ENCODE measurements at regions not wholly inside any gene's neighbourhood (a gene's known extent, or its start where the extent isn't known, plus 50 kb on each side); places are given as distances from the start of the nearest gene placed in this dataset.

DNA sequence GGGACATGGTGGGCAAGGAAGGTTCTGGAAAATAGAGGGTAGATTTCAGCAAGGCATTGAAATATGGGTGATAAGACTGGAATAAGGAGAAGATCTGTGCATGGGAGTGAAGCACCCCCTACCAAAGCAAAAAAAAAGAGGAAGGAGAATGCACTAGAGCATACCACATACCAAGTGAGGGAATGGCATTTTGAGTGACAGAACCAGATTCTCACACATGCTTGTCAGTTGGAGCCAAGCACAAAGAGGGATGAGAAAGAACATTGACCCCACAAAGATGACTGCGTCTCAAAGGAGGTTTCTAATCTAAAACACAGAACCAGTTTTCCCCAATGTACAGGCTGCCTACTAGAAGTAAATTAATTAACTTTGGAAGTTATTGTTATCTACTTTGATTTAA lies 140.3 kb upstream of the SMAD1 start:
- Histone ChIP-seq H3K36me3 (ENCODE audit: control insufficient read depth, insufficient read depth, low read length) (no peaks in the 10 kb centered on the region), H3K4me3 (ENCODE audit: low read length) (no peak overlapping the region), H3K27ac (ENCODE audit: low read depth, low read length) (no peak overlapping the region), H3K9ac (ENCODE audit: low read length) (no peak overlapping the region), H3K27me3 (ENCODE audit: control insufficient read depth, insufficient read depth, low read length) (no peaks in the 10 kb centered on the region), H3K4me1 (ENCODE audit: control insufficient read depth, insufficient read depth, low read length) (no peaks in the 10 kb centered on the region)

DNA sequence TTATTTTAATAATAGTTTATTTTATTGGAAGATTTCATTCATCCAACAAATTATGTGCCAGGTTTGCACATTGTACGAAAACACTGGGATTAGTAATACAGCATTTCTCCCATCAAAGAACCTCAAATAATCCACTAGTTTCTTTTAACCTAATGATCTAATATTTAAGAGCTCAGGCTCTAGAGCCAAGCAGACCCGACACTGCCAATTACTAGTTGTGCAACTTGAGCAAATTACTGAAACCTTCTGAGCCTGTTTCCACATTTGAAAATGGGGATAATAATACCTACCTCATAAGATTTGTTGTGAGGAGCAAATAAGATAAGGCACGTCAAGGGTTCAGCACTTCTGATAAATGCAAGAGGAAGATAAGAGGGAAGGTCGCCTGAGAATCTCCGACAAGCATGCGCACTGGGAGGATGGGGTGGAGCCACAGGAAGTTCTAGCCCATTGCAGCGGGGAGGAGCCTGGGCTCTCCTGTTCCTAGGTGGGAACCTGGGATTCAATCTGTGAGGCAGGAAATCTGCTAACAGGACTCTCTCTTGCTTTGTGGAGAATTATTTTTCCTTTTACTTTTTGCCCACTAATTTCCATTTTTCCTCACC lies 141.5 kb upstream of the SMAD1 start:
- no peaks in the 10 kb centered on the region for H3K36me3 ChIP-seq (ENCODE audit: control insufficient read depth, insufficient read depth, low read length)
- H3K4me3 ChIP-seq (ENCODE audit: low read length): no peak overlapping the region
- no peak overlapping the region for H3K27ac ChIP-seq (ENCODE audit: low read depth, low read length)
- no peaks in the 10 kb centered on the region for H3K27me3 ChIP-seq (ENCODE audit: control insufficient read depth, insufficient read depth, low read length)
- no peak overlapping the region for H3K9ac ChIP-seq (ENCODE audit: low read length)
- H3K4me1 ChIP-seq (ENCODE audit: control insufficient read depth, insufficient read depth, low read length): no peaks in the 10 kb centered on the region

DNA sequence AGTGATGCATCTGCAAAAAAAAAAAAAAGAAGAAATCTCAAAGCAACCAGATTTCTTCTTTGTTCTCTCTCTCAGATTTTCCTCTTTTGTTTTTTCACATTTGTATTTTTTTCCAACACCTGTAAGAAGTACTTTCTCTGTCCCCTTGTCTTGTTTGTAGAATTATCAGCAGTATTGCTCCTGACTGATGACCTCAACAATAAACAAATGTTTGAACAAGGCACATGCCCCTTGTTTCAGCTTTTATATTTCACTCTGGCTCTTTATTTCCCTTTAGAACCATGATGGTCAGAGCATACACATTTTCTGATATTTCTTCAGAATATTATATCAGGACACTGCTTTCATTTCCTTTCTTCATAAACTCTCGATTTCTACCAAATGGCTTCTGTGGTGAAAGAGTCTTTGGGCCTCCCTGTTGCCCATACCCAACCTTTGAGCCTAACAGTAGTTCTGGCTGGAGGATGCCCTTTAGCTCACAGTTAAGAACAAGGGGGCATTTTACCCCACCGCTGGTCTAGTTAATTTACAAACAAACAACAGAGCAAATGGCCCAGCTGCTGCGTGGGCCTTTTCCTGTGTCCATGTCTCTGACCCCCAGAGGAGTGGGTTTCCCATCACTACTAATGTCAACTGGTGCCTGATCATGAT lies 142.5 kb upstream of the SMAD1 start:
- Histone ChIP-seq H3K27me3 (ENCODE audit: control insufficient read depth, insufficient read depth, low read length) (no peaks in the 10 kb centered on the region), H3K4me1 (ENCODE audit: control insufficient read depth, insufficient read depth, low read length) (no peaks in the 10 kb centered on the region), H3K27ac (ENCODE audit: low read depth, low read length) (no peak overlapping the region), H3K9ac (ENCODE audit: low read length) (no peak overlapping the region), H3K4me3 (ENCODE audit: low read length) (no peak overlapping the region), H3K36me3 (ENCODE audit: control insufficient read depth, insufficient read depth, low read length) (no peaks in the 10 kb centered on the region)

DNA sequence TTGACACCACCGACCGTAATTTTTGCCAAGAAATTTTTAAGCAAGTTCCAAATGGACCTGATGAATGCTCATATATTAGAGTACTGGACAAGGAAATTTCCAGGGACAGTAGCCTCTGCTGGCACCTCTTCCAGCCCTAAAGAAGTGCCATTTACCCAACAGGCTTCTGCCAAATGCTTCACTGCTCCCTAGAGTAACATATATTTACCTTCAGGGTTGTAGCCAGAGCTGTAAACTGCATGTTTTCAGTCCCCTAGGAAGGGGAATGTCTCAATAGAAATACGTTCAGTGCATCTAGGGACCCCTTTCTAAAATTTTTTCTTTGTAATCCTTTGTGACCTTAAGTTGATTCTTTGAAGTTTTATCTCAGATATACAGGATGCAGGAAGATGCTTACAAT lies 143.1 kb upstream of the SMAD1 start:
- no peaks in the 10 kb centered on the region for H3K36me3 ChIP-seq (ENCODE audit: control insufficient read depth, insufficient read depth, low read length)
- H3K9ac ChIP-seq (ENCODE audit: low read length): no peak overlapping the region
- no peak overlapping the region for H3K4me3 ChIP-seq (ENCODE audit: low read length)
- H3K27me3 ChIP-seq (ENCODE audit: control insufficient read depth, insufficient read depth, low read length): no peaks in the 10 kb centered on the region
- no peak overlapping the region for H3K27ac ChIP-seq (ENCODE audit: low read depth, low read length)
- no peaks in the 10 kb centered on the region for H3K4me1 ChIP-seq (ENCODE audit: control insufficient read depth, insufficient read depth, low read length)

DNA sequence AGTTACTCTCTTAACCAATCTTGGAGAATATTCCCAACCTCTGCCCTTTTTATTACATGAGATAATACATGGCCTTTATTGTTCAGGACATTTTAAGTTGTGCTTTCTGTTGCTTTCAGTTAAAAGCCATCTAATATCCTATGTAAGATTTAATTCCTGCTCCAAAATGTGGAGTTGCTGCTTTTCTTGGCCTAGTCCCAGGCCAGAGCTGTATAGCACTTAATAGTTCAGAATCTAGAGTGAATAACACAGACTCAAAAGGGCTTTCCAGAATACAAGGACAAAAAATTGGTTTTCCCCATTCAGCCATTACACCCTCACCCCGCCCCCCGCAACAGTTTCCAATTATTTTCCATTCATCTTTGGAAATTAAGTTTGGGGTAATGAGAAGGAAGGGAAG lies 144.3 kb upstream of the SMAD1 start:
- H3K4me1 ChIP-seq (ENCODE audit: control insufficient read depth, insufficient read depth, low read length): no peaks in the 10 kb centered on the region
- H3K4me3 ChIP-seq (ENCODE audit: low read length): no peak overlapping the region
- H3K9ac ChIP-seq (ENCODE audit: low read length): no peak overlapping the region
- H3K36me3 ChIP-seq (ENCODE audit: control insufficient read depth, insufficient read depth, low read length): no peaks in the 10 kb centered on the region
- no peak overlapping the region for H3K27ac ChIP-seq (ENCODE audit: low read depth, low read length)
- H3K27me3 ChIP-seq (ENCODE audit: control insufficient read depth, insufficient read depth, low read length): no peaks in the 10 kb centered on the region

DNA sequence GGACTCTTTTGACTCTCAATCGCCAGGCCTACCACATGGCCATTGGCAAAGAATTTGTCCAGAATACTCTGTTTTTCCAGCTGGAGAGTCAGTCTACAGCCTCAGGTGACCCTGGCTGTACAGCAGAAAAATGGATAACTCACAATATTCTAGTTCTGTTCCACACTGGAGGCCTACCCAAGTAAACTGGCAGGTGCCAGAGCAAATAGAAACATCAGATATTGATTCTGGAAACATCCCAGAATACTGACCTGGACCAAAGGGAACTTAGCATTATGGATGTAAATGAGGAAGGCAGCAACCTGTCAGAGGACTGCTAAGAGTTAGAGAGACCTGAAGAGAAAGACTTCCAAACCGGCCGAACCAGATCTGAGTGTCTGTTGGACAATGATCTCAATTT lies 147.9 kb upstream of the SMAD1 start:
- Histone ChIP-seq H3K9ac (ENCODE audit: low read length) (no peak overlapping the region), H3K4me3 (ENCODE audit: low read length) (no peak overlapping the region), H3K27me3 (ENCODE audit: control insufficient read depth, insufficient read depth, low read length) (no peaks in the 10 kb centered on the region), H3K27ac (ENCODE audit: low read depth, low read length) (no peak overlapping the region), H3K36me3 (ENCODE audit: control insufficient read depth, insufficient read depth, low read length) (no peaks in the 10 kb centered on the region), H3K4me1 (ENCODE audit: control insufficient read depth, insufficient read depth, low read length) (no peaks in the 10 kb centered on the region)

DNA sequence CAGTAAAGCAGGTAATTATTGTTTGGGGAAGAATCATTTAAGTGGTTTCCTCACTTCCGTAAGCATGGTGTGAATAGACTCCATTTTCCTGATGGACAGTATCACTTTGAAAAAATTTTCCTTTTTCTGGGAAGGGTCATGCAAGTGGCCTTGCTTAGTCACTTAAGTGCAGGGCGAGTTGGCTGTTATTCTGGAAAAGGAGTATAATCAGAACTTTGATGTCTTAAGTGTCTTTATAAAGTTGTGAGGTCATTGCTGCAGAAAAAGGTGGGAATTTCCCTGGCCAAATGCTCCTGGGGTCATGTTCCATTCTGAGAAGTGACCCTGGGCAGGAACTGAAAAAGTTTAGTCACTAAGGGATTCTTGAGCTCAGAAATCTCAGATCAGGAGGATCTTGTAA lies 146.1 kb upstream of the OTUD4 start:
- Histone ChIP-seq H3K36me3 (ENCODE audit: control insufficient read depth, insufficient read depth, low read length) (no peaks in the 10 kb centered on the region), H3K4me1 (ENCODE audit: control insufficient read depth, insufficient read depth, low read length) (no peaks in the 10 kb centered on the region), H3K4me3 (ENCODE audit: low read length) (no peak overlapping the region), H3K9ac (ENCODE audit: low read length) (no peak overlapping the region), H3K27me3 (ENCODE audit: control insufficient read depth, insufficient read depth, low read length) (no peaks in the 10 kb centered on the region), H3K27ac (ENCODE audit: low read depth, low read length) (no peak overlapping the region)

DNA sequence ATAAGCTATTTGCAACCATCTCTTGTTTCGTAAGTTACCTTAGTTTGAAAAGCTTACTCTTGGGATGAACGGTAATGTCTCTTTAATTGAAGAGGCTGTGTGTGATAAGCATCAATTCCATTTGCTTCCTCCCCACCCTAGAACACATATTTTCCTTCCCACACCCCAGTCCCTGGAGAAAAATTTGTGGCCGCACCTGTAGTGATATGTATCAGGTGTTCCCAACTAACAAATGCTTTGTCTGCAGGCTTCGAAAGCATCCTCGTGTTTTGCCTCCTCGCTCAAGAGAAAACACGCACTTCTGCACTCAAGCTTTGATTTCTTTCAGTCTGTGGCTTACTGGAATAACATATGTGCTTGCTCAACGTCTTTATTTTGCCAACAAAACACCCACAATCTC lies 143.8 kb upstream of the OTUD4 start:
- H3K9ac ChIP-seq (ENCODE audit: low read length): no peak overlapping the region
- H3K27me3 ChIP-seq (ENCODE audit: control insufficient read depth, insufficient read depth, low read length): no peaks in the 10 kb centered on the region
- no peaks in the 10 kb centered on the region for H3K4me1 ChIP-seq (ENCODE audit: control insufficient read depth, insufficient read depth, low read length)
- H3K36me3 ChIP-seq (ENCODE audit: control insufficient read depth, insufficient read depth, low read length): no peaks in the 10 kb centered on the region
- no peak overlapping the region for H3K4me3 ChIP-seq (ENCODE audit: low read length)
- no peak overlapping the region for H3K27ac ChIP-seq (ENCODE audit: low read depth, low read length)

DNA sequence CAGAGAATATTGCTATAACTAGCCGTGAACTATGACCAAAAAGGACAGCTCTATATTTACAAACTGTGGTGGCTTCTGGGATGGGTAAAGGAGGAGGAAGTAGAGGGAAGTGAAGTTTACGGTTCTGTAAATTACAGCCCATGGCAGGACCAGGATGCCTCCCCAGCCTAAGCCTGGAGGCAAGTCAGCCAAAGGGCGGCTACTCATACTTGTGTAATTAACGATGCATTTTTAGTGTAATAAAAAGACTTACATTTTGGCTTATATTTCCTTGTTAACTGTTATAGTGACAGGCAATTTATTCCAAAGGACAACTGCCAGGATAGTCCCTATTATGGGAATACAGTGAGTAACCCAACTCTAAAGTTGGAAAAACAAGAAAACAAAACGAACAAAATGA lies 139.9 kb upstream of the OTUD4 start:
- H3K27ac ChIP-seq (ENCODE audit: low read depth, low read length): no peak overlapping the region
- no peaks in the 10 kb centered on the region for H3K4me1 ChIP-seq (ENCODE audit: control insufficient read depth, insufficient read depth, low read length)
- H3K27me3 ChIP-seq (ENCODE audit: control insufficient read depth, insufficient read depth, low read length): no peaks in the 10 kb centered on the region
- H3K4me3 ChIP-seq (ENCODE audit: low read length): no peak overlapping the region
- no peak overlapping the region for H3K9ac ChIP-seq (ENCODE audit: low read length)
- H3K36me3 ChIP-seq (ENCODE audit: control insufficient read depth, insufficient read depth, low read length): no peaks in the 10 kb centered on the region

DNA sequence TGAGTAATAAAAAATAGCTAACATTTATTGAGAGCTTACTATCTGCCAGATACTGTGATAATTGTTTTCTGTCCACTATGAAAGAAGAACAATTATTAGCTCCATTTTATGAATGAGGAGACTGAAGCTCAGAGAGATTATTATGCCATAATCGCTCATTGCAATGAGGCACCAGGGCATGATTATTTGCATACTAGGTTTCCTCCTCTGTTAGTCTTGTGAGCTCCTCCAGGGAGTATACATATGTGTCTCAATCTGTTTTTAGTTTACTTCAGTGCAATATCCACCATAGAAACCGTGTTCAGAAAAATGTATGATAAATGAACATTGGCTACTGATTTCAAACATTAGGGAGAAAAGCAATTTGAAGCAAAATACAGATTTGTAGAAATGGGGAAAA lies 139.4 kb upstream of the OTUD4 start:
- no peaks in the 10 kb centered on the region for H3K4me1 ChIP-seq (ENCODE audit: control insufficient read depth, insufficient read depth, low read length)
- H3K27me3 ChIP-seq (ENCODE audit: control insufficient read depth, insufficient read depth, low read length): no peaks in the 10 kb centered on the region
- H3K4me3 ChIP-seq (ENCODE audit: low read length): no peak overlapping the region
- no peaks in the 10 kb centered on the region for H3K36me3 ChIP-seq (ENCODE audit: control insufficient read depth, insufficient read depth, low read length)
- no peak overlapping the region for H3K27ac ChIP-seq (ENCODE audit: low read depth, low read length)
- H3K9ac ChIP-seq (ENCODE audit: low read length): no peak overlapping the region

DNA sequence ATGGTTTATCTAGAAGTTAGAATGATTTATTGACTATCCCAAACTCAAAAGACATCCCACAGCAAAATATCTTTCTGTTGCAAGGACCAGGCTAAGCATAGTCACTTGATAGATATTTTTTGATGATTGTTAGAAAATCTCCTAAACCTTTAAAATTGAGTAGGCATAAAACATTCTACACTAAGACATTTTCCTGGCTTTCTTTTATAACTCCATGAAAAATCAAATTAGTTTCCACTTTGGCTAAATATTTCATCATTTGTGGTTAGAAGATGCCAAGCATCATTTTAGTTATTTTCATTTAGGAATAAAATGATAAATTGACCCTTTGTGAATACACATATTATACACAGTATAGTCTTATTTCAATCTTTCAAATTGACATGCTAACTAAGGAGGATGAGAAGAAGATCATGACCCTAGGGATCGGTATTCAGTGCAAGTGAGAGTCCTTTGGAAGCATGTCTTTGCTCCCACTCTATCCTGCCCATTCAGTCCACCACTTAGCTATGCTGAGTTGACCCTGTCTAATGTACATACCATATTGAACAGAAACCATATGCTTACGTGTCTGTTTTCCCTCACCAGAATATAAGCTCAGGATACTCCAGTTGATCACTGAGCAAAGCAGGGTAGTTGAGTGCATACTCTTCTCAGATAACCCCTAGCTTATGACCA lies 136.6 kb upstream of the OTUD4 start:
- Histone ChIP-seq H3K36me3 (ENCODE audit: control insufficient read depth, insufficient read depth, low read length) (no peaks in the 10 kb centered on the region), H3K27me3 (ENCODE audit: control insufficient read depth, insufficient read depth, low read length) (no peaks in the 10 kb centered on the region), H3K9ac (ENCODE audit: low read length) (no peak overlapping the region), H3K4me1 (ENCODE audit: control insufficient read depth, insufficient read depth, low read length) (no peaks in the 10 kb centered on the region), H3K27ac (ENCODE audit: low read depth, low read length) (no peak overlapping the region), H3K4me3 (ENCODE audit: low read length) (no peak overlapping the region)

DNA sequence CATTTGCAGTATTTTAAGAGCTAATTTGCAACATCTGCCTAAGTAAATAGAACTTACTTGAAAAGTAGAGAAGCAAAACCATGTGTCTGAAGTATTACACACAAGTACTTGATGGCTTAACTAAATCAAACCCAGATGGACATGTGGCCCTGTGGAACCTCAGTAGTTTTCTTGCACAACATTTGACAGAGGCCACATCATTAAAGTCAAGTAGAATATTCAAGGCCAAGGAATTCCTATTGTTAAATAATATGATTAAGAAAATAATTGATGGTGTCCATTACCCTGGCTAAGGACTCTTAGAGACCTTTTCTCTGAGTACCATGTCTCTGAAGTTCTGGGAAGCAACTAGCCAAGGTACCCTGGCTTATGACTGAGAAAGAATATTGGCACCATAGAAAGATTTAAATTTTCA lies 135.4 kb upstream of the OTUD4 start:
- Histone ChIP-seq H3K9ac (ENCODE audit: low read length) (no peak overlapping the region), H3K36me3 (ENCODE audit: control insufficient read depth, insufficient read depth, low read length) (no peaks in the 10 kb centered on the region), H3K4me3 (ENCODE audit: low read length) (no peak overlapping the region), H3K4me1 (ENCODE audit: control insufficient read depth, insufficient read depth, low read length) (no peaks in the 10 kb centered on the region), H3K27me3 (ENCODE audit: control insufficient read depth, insufficient read depth, low read length) (no peaks in the 10 kb centered on the region), H3K27ac (ENCODE audit: low read depth, low read length) (no peak overlapping the region)

DNA sequence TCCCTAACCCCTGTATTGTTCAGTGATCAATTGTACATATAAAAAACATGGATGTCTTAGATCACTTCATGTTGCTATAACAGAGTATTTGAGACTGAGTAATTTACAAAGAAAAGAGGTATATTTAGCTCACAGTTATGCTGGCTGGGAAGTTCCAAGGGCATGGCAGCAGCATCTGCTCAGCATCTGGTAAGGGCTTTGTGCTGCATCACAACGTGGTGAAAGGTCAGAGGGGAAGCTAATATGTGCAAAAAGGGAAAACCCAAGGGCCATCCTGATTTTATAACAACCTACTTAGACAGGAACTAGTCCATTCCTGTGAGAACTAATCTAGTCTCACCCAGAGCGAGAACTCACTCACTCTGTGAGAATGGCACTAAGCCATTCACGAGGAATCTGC lies 128.2 kb upstream of the OTUD4 start:
- Histone ChIP-seq H3K27me3 (ENCODE audit: control insufficient read depth, insufficient read depth, low read length) (no peaks in the 10 kb centered on the region), H3K27ac (ENCODE audit: low read depth, low read length) (no peak overlapping the region), H3K4me3 (ENCODE audit: low read length) (no peak overlapping the region), H3K36me3 (ENCODE audit: control insufficient read depth, insufficient read depth, low read length) (no peaks in the 10 kb centered on the region), H3K4me1 (ENCODE audit: control insufficient read depth, insufficient read depth, low read length) (no peaks in the 10 kb centered on the region), H3K9ac (ENCODE audit: low read length) (no peak overlapping the region)

Measured in rectal smooth muscle tissue (tissue), 1 donor.